ENCODE measurements at regions not wholly inside any gene's neighbourhood (a gene's known extent, or its start where the extent isn't known, plus 50 kb on each side); places are given as distances from the start of the nearest gene placed in this dataset.

DNA sequence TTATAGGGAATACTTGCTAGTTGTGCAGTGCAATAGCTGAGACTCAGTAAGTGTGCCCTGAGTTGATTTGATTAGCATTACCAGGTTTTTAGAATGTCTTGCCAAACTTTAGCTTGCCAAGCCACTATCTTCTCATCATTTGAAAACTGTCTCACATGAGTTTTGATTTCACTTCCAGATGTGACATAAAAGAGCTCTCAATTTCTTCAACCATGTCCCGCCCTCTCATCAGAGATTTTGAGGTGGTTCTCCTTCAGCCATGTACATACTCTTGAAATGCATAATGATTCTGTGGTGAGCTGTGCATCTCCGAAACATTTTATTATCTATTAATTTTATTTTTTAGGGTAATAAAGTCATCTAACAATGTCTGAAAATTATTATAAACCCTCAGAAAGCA, 215.0 kb upstream of the SEMA3E start:
- BruUV-seq (replicated peaks): no TSS peak
- no peak overlapping the region for H3K27ac ChIP-seq (ENCODE audit: low read depth, low read length, poor library complexity, severe bottlenecking)
- no peaks in the 10 kb centered on the region for H3K4me1 ChIP-seq (ENCODE audit: insufficient read depth, low read length, poor library complexity, severe bottlenecking)
- CTCF ChIA-PET: no interaction called here
- no peaks in the 10 kb centered on the region for H3K36me3 ChIP-seq (ENCODE audit: insufficient read depth, low read length, poor library complexity, severe bottlenecking)
- intact Hi-C loops (cut with micrococcal nuclease; ENCODE audit: unreplicated experiment): no loop called here
- TF ChIP-seq CTCF (conservative IDR thresholded peaks at IDR 0.05; ENCODE audit: low read depth, low read length) (no peak), EZH2 (IDR thresholded peaks at IDR 0.05; ENCODE audit: borderline replicate concordance, low read depth, low read length, poor library complexity, severe bottlenecking) (no peak)
- DNase-seq (ENCODE audit: low spot score): no peak
- POLR2A ChIA-PET (ENCODE audit: low non-redundant PET): no interaction called here
- peaks cover 4% of the 10 kb centered on the region for H3K27me3 ChIP-seq (replicated peaks; ENCODE audit: insufficient read depth, low read depth, low read length, poor library complexity)
- no peak overlapping the region for H3K4me3 ChIP-seq (ENCODE audit: low read depth, low read length, poor library complexity, severe bottlenecking)
- H3K9me3 ChIP-seq (ENCODE audit: low read depth, low read length, poor library complexity, severe bottlenecking): no peaks in the 10 kb centered on the region

- ChIA-PET CTCF (no interaction called here), POLR2A (ENCODE audit: low non-redundant PET) (no interaction called here)
- Histone ChIP-seq H3K27me3 (replicated peaks; ENCODE audit: insufficient read depth, low read depth, low read length, poor library complexity) (peaks cover 7% of the 10 kb centered on the region), H3K4me3 (ENCODE audit: low read depth, low read length, poor library complexity, severe bottlenecking) (no peak overlapping the region), H3K9me3 (ENCODE audit: low read depth, low read length, poor library complexity, severe bottlenecking) (no peaks in the 10 kb centered on the region), H3K4me1 (ENCODE audit: insufficient read depth, low read length, poor library complexity, severe bottlenecking) (no peaks in the 10 kb centered on the region), H3K36me3 (ENCODE audit: insufficient read depth, low read length, poor library complexity, severe bottlenecking) (no peaks in the 10 kb centered on the region), H3K27ac (ENCODE audit: low read depth, low read length, poor library complexity, severe bottlenecking) (no peak overlapping the region)
- no peak for TF ChIP-seq EZH2 (IDR thresholded peaks at IDR 0.05; ENCODE audit: borderline replicate concordance, low read depth, low read length, poor library complexity, severe bottlenecking)
- no peak for TF ChIP-seq CTCF (conservative IDR thresholded peaks at IDR 0.05; ENCODE audit: low read depth, low read length)
- intact Hi-C loops (cut with micrococcal nuclease; ENCODE audit: unreplicated experiment): no loop called here
- no peak for DNase-seq (ENCODE audit: low spot score)
- no TSS peak for BruUV-seq (replicated peaks)
Observed at GRCh38 chr7:83861876-83862275, 212.9 kb upstream of the SEMA3E start.

- H3K4me1 ChIP-seq (ENCODE audit: insufficient read depth, low read length, poor library complexity, severe bottlenecking): no peaks in the 10 kb centered on the region
- no peak for DNase-seq (ENCODE audit: low spot score)
- ChIA-PET POLR2A (ENCODE audit: low non-redundant PET) (no interaction called here), CTCF (no interaction called here)
- no TSS peak for BruUV-seq (replicated peaks)
- TF ChIP-seq EZH2 (IDR thresholded peaks at IDR 0.05; ENCODE audit: borderline replicate concordance, low read depth, low read length, poor library complexity, severe bottlenecking): no peak
- no peak for TF ChIP-seq CTCF (conservative IDR thresholded peaks at IDR 0.05; ENCODE audit: low read depth, low read length)
- H3K27ac ChIP-seq (ENCODE audit: low read depth, low read length, poor library complexity, severe bottlenecking): no peak overlapping the region
- no peaks in the 10 kb centered on the region for H3K9me3 ChIP-seq (ENCODE audit: low read depth, low read length, poor library complexity, severe bottlenecking)
- intact Hi-C loops (cut with micrococcal nuclease; ENCODE audit: unreplicated experiment): no loop called here
- H3K27me3 ChIP-seq (replicated peaks; ENCODE audit: insufficient read depth, low read depth, low read length, poor library complexity): peaks cover 7% of the 10 kb centered on the region
- H3K36me3 ChIP-seq (ENCODE audit: insufficient read depth, low read length, poor library complexity, severe bottlenecking): no peaks in the 10 kb centered on the region
- H3K4me3 ChIP-seq (ENCODE audit: low read depth, low read length, poor library complexity, severe bottlenecking): no peak overlapping the region
Observed at GRCh38 chr7:83859827-83860226, 210.9 kb upstream of the SEMA3E start.
